K562 (cell line): ENCODE measurements at regions not wholly inside any gene's neighbourhood (a gene's known extent, or its start where the extent isn't known, plus 50 kb on each side); places are given as distances from the start of the nearest gene placed in this dataset.

Experiments used
- ATAC-seq: fragments of 200-7000 bp; cut with Tn5 transposase; 3 replicates; pipeline ENCODE4 v1.9.1; 2020; ENCODE audit warnings: moderate library complexity
- BruUV-seq: library from RNA; stranded (reverse); fragments of 400-500 nt; replicated peaks from 2 replicates; lab custom pipeline; 2021; lab: Mats Ljungman, UMichigan
- CTCF ChIA-PET: fragments of 300-600 bp; formaldehyde crosslinking; extraction: SDS; loops from one replicate; lab custom pipeline; 2021; ENCODE audit warnings: low intra/inter-chr PET ratio; lab: Yijun Ruan, JAX
- POLR2A ChIA-PET: fragments of 300-600, 350-650 bp; sonication (Branson Sonifier 250); formaldehyde crosslinking; extraction: SDS; loops from one replicate; lab custom pipeline; 2021; ENCODE audit warnings: antibody characterized with exemption, inconsistent platforms; lab: Yijun Ruan, JAX
- DNase-seq, 4 experiments: peaks; one replicate each; pipeline versions ENCODE4 v3.0.0 to v3.0.0-alpha.2; 2011 to 2018; ENCODE audit warnings: low spot score in 3 of 4, mixed read lengths in 3 of 4; ENCODE audit errors: extremely low read depth in 1 of 4
- FAIRE-seq: peaks from 2 replicates; lab custom pipeline; 2011; peaks lifted over from hg19 to GRCh38; lab: Jason Lieb, UNC
- H2AFZ ChIP-seq: 2 replicates; pipeline ENCODE4 v1.6.0; 2011; ENCODE audit warnings: low read depth, low read length, control low read depth, inconsistent platforms
- H3K27ac ChIP-seq: fragments of 200-600 bp; 3 replicates; pipeline ENCODE4 v1.8.0; 2011; ENCODE audit warnings: low read depth, mild to moderate bottlenecking, control low read depth, inconsistent platforms, low read length, moderate library complexity, mixed read lengths; ENCODE audit errors: extremely low read depth
- H3K27me3 ChIP-seq, 2 experiments: fragments of 300-600 bp in 1 of 2; 2 replicates in 1 of 2; 3 replicates in 1 of 2; pipeline versions ENCODE4 v1.6.0 to v1.8.0; 2011; ENCODE audit warnings: inconsistent platforms in 2 of 2, low read length in 2 of 2, mild to moderate bottlenecking in 1 of 2, mixed read lengths in 1 of 2, moderate library complexity in 1 of 2; ENCODE audit not compliant: control insufficient read depth in 2 of 2, insufficient read depth in 2 of 2
- H3K36me3 ChIP-seq: fragments of 300-600 bp; 3 replicates; pipeline ENCODE4 v1.8.0; 2011; ENCODE audit warnings: mild to moderate bottlenecking, low read length, inconsistent platforms; ENCODE audit not compliant: control insufficient read depth, insufficient read depth
- H3K4me1 ChIP-seq, 2 experiments: fragments of 200-600 bp in 1 of 2; replicated peaks in 1 of 2; 2 replicates in 1 of 2; 3 replicates in 1 of 2; pipeline versions ENCODE4 v1.5.1 to v1.8.0; 2011; ENCODE audit warnings: inconsistent platforms in 2 of 2, low read length in 2 of 2, mild to moderate bottlenecking in 1 of 2, mixed read lengths in 1 of 2, moderate library complexity in 1 of 2; ENCODE audit not compliant: control insufficient read depth in 2 of 2, insufficient read depth in 2 of 2
- H3K4me2 ChIP-seq: 2 replicates; pipeline ENCODE4 v1.6.1; 2011; ENCODE audit warnings: low read length, control low read depth, inconsistent platforms, mixed read lengths; ENCODE audit not compliant: insufficient read depth
- H3K4me3 ChIP-seq: fragments of 200-600 bp; sonication (generic), shearing (Covaris generic); 2 replicates; pipeline ENCODE4 v1.5.1; 2016; ENCODE audit warnings: control low read depth, inconsistent platforms
- H3K79me2 ChIP-seq: fragments of 200-600 bp; 3 replicates; pipeline ENCODE4 v1.8.0; 2011; ENCODE audit warnings: low read length, inconsistent platforms; ENCODE audit not compliant: control insufficient read depth, insufficient read depth
- H3K9ac ChIP-seq, 2 experiments: 2 replicates each; pipeline versions ENCODE4 v1.6.0 to v1.6.1; 2011; ENCODE audit warnings: low read depth in 2 of 2, low read length in 2 of 2, control low read depth in 1 of 2, inconsistent platforms in 1 of 2, mild to moderate bottlenecking in 1 of 2, mixed read lengths in 1 of 2; ENCODE audit not compliant: insufficient read depth in 1 of 2
- H3K9me1 ChIP-seq: one replicate; pipeline ENCODE4 v1.6.0; 2011; ENCODE audit warnings: inconsistent platforms, mild to moderate bottlenecking, low read length, moderate library complexity; ENCODE audit not compliant: control insufficient read depth, insufficient read depth
- H3K9me3 ChIP-seq: replicated peaks from 2 replicates; pipeline ENCODE4 v1.5.1; 2011; ENCODE audit warnings: low read depth, low read length, inconsistent platforms; ENCODE audit not compliant: control insufficient read depth, insufficient read depth
- H4K20me1 ChIP-seq: replicated peaks from 2 replicates; pipeline ENCODE4 v1.6.1; 2011; ENCODE audit warnings: low read length, inconsistent platforms, mixed read lengths; ENCODE audit not compliant: control insufficient read depth, insufficient read depth
- KAT7 ChIP-seq: sonication (generic); formaldehyde crosslinking; IDR thresholded peaks from 2 replicates; pipeline ENCODE4 v1.8.0; 2022; ENCODE audit warnings: missing genetic modification reagents, mild to moderate bottlenecking, borderline replicate concordance
- KAT8 ChIP-seq: fragments of 450-650 bp; IDR thresholded peaks from 2 replicates; pipeline ENCODE4 v1.6.1; 2016; ENCODE audit warnings: low read depth, mild to moderate bottlenecking
- MAFG ChIP-seq: fragments of 450-650 bp; conservative IDR thresholded peaks from 2 replicates; pipeline ENCODE4 v1.6.1; 2016; ENCODE audit warnings: missing genetic modification characterization, missing compliant biosample characterization
- RUNX1 ChIP-seq: sonication (generic); IDR thresholded peaks from 2 replicates; pipeline ENCODE4 v1.6.1; 2016; ENCODE audit warnings: antibody characterized with exemption, low read depth
- SRSF7 ChIP-seq: fragments of 200-400 bp; formaldehyde crosslinking; optimal IDR thresholded peaks from 2 replicates; pipeline ENCODE3; 2017; ENCODE audit warnings: mild to moderate bottlenecking, low read depth, low read length
- TCFL5 ChIP-seq: fragments of 250-450 bp; sonication (Bioruptor Pico); conservative IDR thresholded peaks from 2 replicates; pipeline ENCODE4 v1.6.1; 2021; ENCODE audit warnings: mild to moderate bottlenecking, moderate library complexity, matching md5 sums
- ZNF445 ChIP-seq: fragments of 250-450 bp; sonication (Bioruptor Pico); IDR thresholded peaks from 2 replicates; pipeline ENCODE4 v1.4.0; 2020; ENCODE audit warnings: low read depth, mild to moderate bottlenecking, moderate library complexity
- WGBS: fragments of 100-300 bp; shearing (Covaris generic); methylation state at CpG from one replicate; pipeline ENCODE4 v1.1.6; 2016; ENCODE audit warnings: low coverage, mixed read lengths; ENCODE audit not compliant: insufficient coverage; ENCODE audit errors: missing lambda C conversion rate; 5-methylcytosine and 5-hydroxymethylcytosine counted together
- in situ Hi-C: fragments of 300-500 bp; cut with MboI; formaldehyde crosslinking; loops from 4 replicates; pipeline ENCODE4 v1.15.0; 2018; ENCODE audit warnings: inconsistent platforms, mixed read lengths
- intact Hi-C: fragments of 100-400 bp; cut with micrococcal nuclease; formaldehyde crosslinking; loops from 2 replicates; pipeline ENCODE4 v1.14.2; 2022
- TF ChIP-seq, protein P1 (sequence below): fragments of 250-450 bp; sonication (Bioruptor Pico); IDR thresholded peaks from 2 replicates; pipeline ENCODE4 v1.5.0; 2021
- TF ChIP-seq, protein P2 (sequence below), 2 experiments: fragments of 450-650 bp; IDR thresholded peaks; 2 replicates each; pipeline ENCODE4 v1.6.1; 2018; ENCODE audit warnings: mild to moderate bottlenecking in 2 of 2, low read depth in 1 of 2; ENCODE audit not compliant: partially characterized antibody in 2 of 2
- TF ChIP-seq, protein P3 (sequence below): fragments of 450-650 bp; conservative IDR thresholded peaks from 2 replicates; pipeline ENCODE4 v1.6.1; 2016; ENCODE audit warnings: missing genetic modification characterization, low read depth, mild to moderate bottlenecking, control low read depth, missing compliant biosample characterization

DNA sequence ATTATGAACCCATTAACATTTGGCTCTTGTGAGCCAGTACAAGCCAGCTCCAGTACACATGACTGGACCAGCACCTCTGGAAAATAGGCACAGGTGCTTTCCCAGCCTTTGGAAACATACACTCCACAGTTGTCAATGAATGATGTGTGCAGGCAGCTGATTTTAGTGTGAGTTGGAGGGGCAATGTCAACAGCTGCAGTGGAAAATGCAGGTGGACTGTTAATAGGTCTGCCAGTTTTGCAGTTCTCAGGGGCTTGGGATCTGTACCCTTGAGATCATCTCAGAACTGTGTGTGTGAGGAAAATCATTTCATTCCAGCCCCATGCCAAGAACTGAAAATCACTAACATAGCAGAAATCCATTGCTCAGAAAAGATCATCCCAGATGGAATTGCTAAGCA lies 81.7 kb upstream of the CHRDL1 start:
- TF ChIP-seq RUNX1: no peak
- TF ChIP-seq SRSF7: no peak
- no peak for TF ChIP-seq ZNF445 (CRISPR knock-in tag)
- TF ChIP-seq, protein P1, sequence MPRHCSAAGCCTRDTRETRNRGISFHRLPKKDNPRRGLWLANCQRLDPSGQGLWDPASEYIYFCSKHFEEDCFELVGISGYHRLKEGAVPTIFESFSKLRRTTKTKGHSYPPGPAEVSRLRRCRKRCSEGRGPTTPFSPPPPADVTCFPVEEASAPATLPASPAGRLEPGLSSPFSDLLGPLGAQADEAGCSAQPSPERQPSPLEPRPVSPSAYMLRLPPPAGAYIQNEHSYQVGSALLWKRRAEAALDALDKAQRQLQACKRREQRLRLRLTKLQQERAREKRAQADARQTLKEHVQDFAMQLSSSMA: no peak
- TF ChIP-seq TCFL5 (CRISPR knock-in tag): no peak
- TF ChIP-seq KAT8: no peak
- Histone ChIP-seq H3K9me3 (no peaks in the 10 kb centered on the region), H3K4me1 (no peaks in the 10 kb centered on the region), H3K9me1 (no peaks in the 10 kb centered on the region), H3K4me3 (no peak overlapping the region), H2AFZ (no peak overlapping the region), H4K20me1 (no peaks in the 10 kb centered on the region), H3K27me3 (no peaks in the 10 kb centered on the region), H3K36me3 (no peaks in the 10 kb centered on the region), H3K79me2 (no peaks in the 10 kb centered on the region), H3K4me2 (no peak overlapping the region), H3K27ac (no peak overlapping the region), H3K9ac (no peak overlapping the region)
- no peak for FAIRE-seq
- no peak for DNase-seq
- POLR2A ChIA-PET: no interaction called here
- in situ Hi-C loops: no loop called here
- intact Hi-C loops: no loop called here
- CTCF ChIA-PET: no interaction called here
- no TSS peak for BruUV-seq
- ATAC-seq: no peak

DNA sequence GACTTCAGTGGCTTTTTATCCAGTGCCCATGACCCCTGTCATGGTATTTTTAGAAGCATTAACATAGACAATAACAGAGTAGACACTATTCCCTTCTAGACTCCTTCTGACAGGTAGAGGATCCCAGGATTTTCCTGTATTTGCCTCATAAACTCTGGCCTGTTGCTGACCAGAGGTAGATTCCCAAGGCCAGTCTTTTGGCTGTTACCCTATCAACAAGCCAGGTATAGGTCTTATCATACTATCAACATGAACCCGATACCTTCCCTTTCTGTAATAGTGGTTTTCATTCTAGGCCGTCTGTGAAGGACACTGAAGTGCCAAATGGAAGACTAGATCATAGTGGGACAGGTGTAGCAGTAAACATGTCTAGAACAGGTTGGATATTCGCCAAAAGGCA lies 76.2 kb upstream of the CHRDL1 start:
- no TSS peak for BruUV-seq
- Histone ChIP-seq H3K9me3 (no peaks in the 10 kb centered on the region), H3K27ac (no peak overlapping the region), H3K4me2 (no peak overlapping the region), H3K36me3 (no peaks in the 10 kb centered on the region), H3K4me1 (no peaks in the 10 kb centered on the region), H2AFZ (no peak overlapping the region), H4K20me1 (no peaks in the 10 kb centered on the region), H3K4me3 (no peak overlapping the region), H3K27me3 (no peaks in the 10 kb centered on the region), H3K79me2 (no peaks in the 10 kb centered on the region), H3K9ac (no peak overlapping the region), H3K9me1 (no peaks in the 10 kb centered on the region)
- FAIRE-seq (no peak), DNase-seq (no peak), ATAC-seq (no peak)
- intact Hi-C loops: no loop called here
- 0% methylated on average over 3 of the region's 3 CpGs for WGBS
- ChIA-PET CTCF (no interaction called here), POLR2A (no interaction called here)
- in situ Hi-C loops: loop anchor here (25.0 kb wide), 2 partner anchors 365 to 710 kb away; no protein-coding TSS in a partner anchor
- TF ChIP-seq, protein P2, sequence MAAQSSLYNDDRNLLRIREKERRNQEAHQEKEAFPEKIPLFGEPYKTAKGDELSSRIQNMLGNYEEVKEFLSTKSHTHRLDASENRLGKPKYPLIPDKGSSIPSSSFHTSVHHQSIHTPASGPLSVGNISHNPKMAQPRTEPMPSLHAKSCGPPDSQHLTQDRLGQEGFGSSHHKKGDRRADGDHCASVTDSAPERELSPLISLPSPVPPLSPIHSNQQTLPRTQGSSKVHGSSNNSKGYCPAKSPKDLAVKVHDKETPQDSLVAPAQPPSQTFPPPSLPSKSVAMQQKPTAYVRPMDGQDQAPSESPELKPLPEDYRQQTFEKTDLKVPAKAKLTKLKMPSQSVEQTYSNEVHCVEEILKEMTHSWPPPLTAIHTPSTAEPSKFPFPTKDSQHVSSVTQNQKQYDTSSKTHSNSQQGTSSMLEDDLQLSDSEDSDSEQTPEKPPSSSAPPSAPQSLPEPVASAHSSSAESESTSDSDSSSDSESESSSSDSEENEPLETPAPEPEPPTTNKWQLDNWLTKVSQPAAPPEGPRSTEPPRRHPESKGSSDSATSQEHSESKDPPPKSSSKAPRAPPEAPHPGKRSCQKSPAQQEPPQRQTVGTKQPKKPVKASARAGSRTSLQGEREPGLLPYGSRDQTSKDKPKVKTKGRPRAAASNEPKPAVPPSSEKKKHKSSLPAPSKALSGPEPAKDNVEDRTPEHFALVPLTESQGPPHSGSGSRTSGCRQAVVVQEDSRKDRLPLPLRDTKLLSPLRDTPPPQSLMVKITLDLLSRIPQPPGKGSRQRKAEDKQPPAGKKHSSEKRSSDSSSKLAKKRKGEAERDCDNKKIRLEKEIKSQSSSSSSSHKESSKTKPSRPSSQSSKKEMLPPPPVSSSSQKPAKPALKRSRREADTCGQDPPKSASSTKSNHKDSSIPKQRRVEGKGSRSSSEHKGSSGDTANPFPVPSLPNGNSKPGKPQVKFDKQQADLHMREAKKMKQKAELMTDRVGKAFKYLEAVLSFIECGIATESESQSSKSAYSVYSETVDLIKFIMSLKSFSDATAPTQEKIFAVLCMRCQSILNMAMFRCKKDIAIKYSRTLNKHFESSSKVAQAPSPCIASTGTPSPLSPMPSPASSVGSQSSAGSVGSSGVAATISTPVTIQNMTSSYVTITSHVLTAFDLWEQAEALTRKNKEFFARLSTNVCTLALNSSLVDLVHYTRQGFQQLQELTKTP (IDR thresholded peaks at IDR 0.05; ENCODE audit: low read depth in 1 of 2, partially characterized antibody in 2 of 2): no peak
- TF ChIP-seq, protein P3, sequence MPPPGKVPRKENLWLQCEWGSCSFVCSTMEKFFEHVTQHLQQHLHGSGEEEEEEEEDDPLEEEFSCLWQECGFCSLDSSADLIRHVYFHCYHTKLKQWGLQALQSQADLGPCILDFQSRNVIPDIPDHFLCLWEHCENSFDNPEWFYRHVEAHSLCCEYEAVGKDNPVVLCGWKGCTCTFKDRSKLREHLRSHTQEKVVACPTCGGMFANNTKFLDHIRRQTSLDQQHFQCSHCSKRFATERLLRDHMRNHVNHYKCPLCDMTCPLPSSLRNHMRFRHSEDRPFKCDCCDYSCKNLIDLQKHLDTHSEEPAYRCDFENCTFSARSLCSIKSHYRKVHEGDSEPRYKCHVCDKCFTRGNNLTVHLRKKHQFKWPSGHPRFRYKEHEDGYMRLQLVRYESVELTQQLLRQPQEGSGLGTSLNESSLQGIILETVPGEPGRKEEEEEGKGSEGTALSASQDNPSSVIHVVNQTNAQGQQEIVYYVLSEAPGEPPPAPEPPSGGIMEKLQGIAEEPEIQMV (tag): no peak
- TF ChIP-seq RUNX1 (no peak), KAT7 (CRISPR knock-in tag) (no peak), MAFG (no peak)
